K562 (cell line): ENCODE measurements at regions not wholly inside any gene's neighbourhood (a gene's known extent, or its start where the extent isn't known, plus 50 kb on each side); places are given as distances from the start of the nearest gene placed in this dataset.

ENCODE experiments used
- ATAC-seq: fragments of 200-7000 bp; cut with Tn5 transposase; 3 replicates; pipeline ENCODE4 v1.9.1; 2020; ENCODE audit warnings: moderate library complexity
- BruUV-seq: library from RNA; stranded (reverse); fragments of 400-500 nt; replicated peaks from 2 replicates; lab custom pipeline; 2021; lab: Mats Ljungman, UMichigan
- CTCF ChIA-PET: fragments of 300-600 bp; formaldehyde crosslinking; extraction: SDS; loops from one replicate; lab custom pipeline; 2021; ENCODE audit warnings: low intra/inter-chr PET ratio; lab: Yijun Ruan, JAX
- POLR2A ChIA-PET: fragments of 300-600, 350-650 bp; sonication (Branson Sonifier 250); formaldehyde crosslinking; extraction: SDS; loops from one replicate; lab custom pipeline; 2021; ENCODE audit warnings: antibody characterized with exemption, inconsistent platforms; lab: Yijun Ruan, JAX
- DNase-seq, 4 experiments: peaks; one replicate each; pipeline versions ENCODE4 v3.0.0 to v3.0.0-alpha.2; 2011 to 2018; ENCODE audit warnings: low spot score in 3 of 4, mixed read lengths in 3 of 4; ENCODE audit errors: extremely low read depth in 1 of 4
- FAIRE-seq: peaks from 2 replicates; lab custom pipeline; 2011; peaks lifted over from hg19 to GRCh38; lab: Jason Lieb, UNC
- H2AFZ ChIP-seq: 2 replicates; pipeline ENCODE4 v1.6.0; 2011; ENCODE audit warnings: low read depth, low read length, control low read depth, inconsistent platforms
- H3K27ac ChIP-seq: fragments of 200-600 bp; 3 replicates; pipeline ENCODE4 v1.8.0; 2011; ENCODE audit warnings: low read depth, mild to moderate bottlenecking, control low read depth, inconsistent platforms, low read length, moderate library complexity, mixed read lengths; ENCODE audit errors: extremely low read depth
- H3K27me3 ChIP-seq, 2 experiments: fragments of 300-600 bp in 1 of 2; 2 replicates in 1 of 2; 3 replicates in 1 of 2; pipeline versions ENCODE4 v1.6.0 to v1.8.0; 2011; ENCODE audit warnings: inconsistent platforms in 2 of 2, low read length in 2 of 2, mild to moderate bottlenecking in 1 of 2, mixed read lengths in 1 of 2, moderate library complexity in 1 of 2; ENCODE audit not compliant: control insufficient read depth in 2 of 2, insufficient read depth in 2 of 2
- H3K36me3 ChIP-seq: fragments of 300-600 bp; 3 replicates; pipeline ENCODE4 v1.8.0; 2011; ENCODE audit warnings: mild to moderate bottlenecking, low read length, inconsistent platforms; ENCODE audit not compliant: control insufficient read depth, insufficient read depth
- H3K4me1 ChIP-seq, 2 experiments: fragments of 200-600 bp in 1 of 2; replicated peaks in 1 of 2; 2 replicates in 1 of 2; 3 replicates in 1 of 2; pipeline versions ENCODE4 v1.5.1 to v1.8.0; 2011; ENCODE audit warnings: inconsistent platforms in 2 of 2, low read length in 2 of 2, mild to moderate bottlenecking in 1 of 2, mixed read lengths in 1 of 2, moderate library complexity in 1 of 2; ENCODE audit not compliant: control insufficient read depth in 2 of 2, insufficient read depth in 2 of 2
- H3K4me2 ChIP-seq: 2 replicates; pipeline ENCODE4 v1.6.1; 2011; ENCODE audit warnings: low read length, control low read depth, inconsistent platforms, mixed read lengths; ENCODE audit not compliant: insufficient read depth
- H3K4me3 ChIP-seq: fragments of 200-600 bp; sonication (generic), shearing (Covaris generic); 2 replicates; pipeline ENCODE4 v1.5.1; 2016; ENCODE audit warnings: control low read depth, inconsistent platforms
- H3K79me2 ChIP-seq: fragments of 200-600 bp; 3 replicates; pipeline ENCODE4 v1.8.0; 2011; ENCODE audit warnings: low read length, inconsistent platforms; ENCODE audit not compliant: control insufficient read depth, insufficient read depth
- H3K9ac ChIP-seq, 2 experiments: 2 replicates each; pipeline versions ENCODE4 v1.6.0 to v1.6.1; 2011; ENCODE audit warnings: low read depth in 2 of 2, low read length in 2 of 2, control low read depth in 1 of 2, inconsistent platforms in 1 of 2, mild to moderate bottlenecking in 1 of 2, mixed read lengths in 1 of 2; ENCODE audit not compliant: insufficient read depth in 1 of 2
- H3K9me1 ChIP-seq: one replicate; pipeline ENCODE4 v1.6.0; 2011; ENCODE audit warnings: inconsistent platforms, mild to moderate bottlenecking, low read length, moderate library complexity; ENCODE audit not compliant: control insufficient read depth, insufficient read depth
- H3K9me3 ChIP-seq: replicated peaks from 2 replicates; pipeline ENCODE4 v1.5.1; 2011; ENCODE audit warnings: low read depth, low read length, inconsistent platforms; ENCODE audit not compliant: control insufficient read depth, insufficient read depth
- H4K20me1 ChIP-seq: replicated peaks from 2 replicates; pipeline ENCODE4 v1.6.1; 2011; ENCODE audit warnings: low read length, inconsistent platforms, mixed read lengths; ENCODE audit not compliant: control insufficient read depth, insufficient read depth
- BCL6 ChIP-seq: fragments of 250-450 bp; sonication (Bioruptor Pico); IDR thresholded peaks from 2 replicates; pipeline ENCODE4 v1.4.0; 2020
- GABPB1 ChIP-seq: sonication (generic); formaldehyde crosslinking; IDR thresholded peaks from 2 replicates; pipeline ENCODE4 v1.8.0; 2022; ENCODE audit warnings: mild to moderate bottlenecking, missing genetic modification reagents
- HOXB6 ChIP-seq: fragments of 250-450 bp; sonication (Bioruptor Pico); IDR thresholded peaks from 2 replicates; pipeline ENCODE4 v1.5.1; 2022; ENCODE audit warnings: mild to moderate bottlenecking, borderline replicate concordance
- PKNOX1 ChIP-seq: fragments of 450-650 bp; IDR thresholded peaks from 2 replicates; pipeline ENCODE4 v1.6.1; 2016
- SIRT6 ChIP-seq: IDR thresholded peaks from one replicate; pipeline ENCODE4 v1.6.1; 2012; ENCODE audit warnings: low read depth, mild to moderate bottlenecking, control low read depth, inconsistent platforms, low read length, moderate library complexity
- SRSF3 ChIP-seq: fragments of 200-400 bp; formaldehyde crosslinking; IDR thresholded peaks from 2 replicates; pipeline ENCODE4 v1.6.1; 2016; ENCODE audit warnings: mild to moderate bottlenecking, low read length, moderate library complexity; ENCODE audit not compliant: insufficient read depth
- TFE3 ChIP-seq: fragments of 450-650 bp; formaldehyde crosslinking; IDR thresholded peaks from 2 replicates; pipeline ENCODE4 v1.4.0; 2020; ENCODE audit warnings: mild to moderate bottlenecking, mixed read lengths
- XRCC5 ChIP-seq: fragments of 200-400 bp; formaldehyde crosslinking; IDR thresholded peaks from 2 replicates; pipeline ENCODE4 v1.6.1; 2017; ENCODE audit warnings: low read depth, mild to moderate bottlenecking, low read length
- ZBED1 ChIP-seq: IDR thresholded peaks from 2 replicates; pipeline ENCODE4 v1.6.1; 2014
- ZKSCAN3 ChIP-seq: fragments of 250-450 bp; sonication (Bioruptor Pico); IDR thresholded peaks from 2 replicates; pipeline ENCODE4 v1.4.0; 2020
- ZSCAN32 ChIP-seq: fragments of 450-650 bp; formaldehyde crosslinking; IDR thresholded peaks from 2 replicates; pipeline ENCODE4 v1.4.0; 2020; ENCODE audit warnings: mild to moderate bottlenecking, moderate library complexity
- WGBS: fragments of 100-300 bp; shearing (Covaris generic); methylation state at CpG from one replicate; pipeline ENCODE4 v1.1.6; 2016; ENCODE audit warnings: low coverage, mixed read lengths; ENCODE audit not compliant: insufficient coverage; ENCODE audit errors: missing lambda C conversion rate; 5-methylcytosine and 5-hydroxymethylcytosine counted together
- in situ Hi-C: fragments of 300-500 bp; cut with MboI; formaldehyde crosslinking; loops from 4 replicates; pipeline ENCODE4 v1.15.0; 2018; ENCODE audit warnings: inconsistent platforms, mixed read lengths
- intact Hi-C: fragments of 100-400 bp; cut with micrococcal nuclease; formaldehyde crosslinking; loops from 2 replicates; pipeline ENCODE4 v1.14.2; 2022
- TF ChIP-seq, protein P1 (sequence below), 2 experiments: fragments of 450-650 bp; formaldehyde crosslinking in 1 of 2; IDR thresholded peaks; 2 replicates each; pipeline versions ENCODE4 v1.4.0 to v1.6.1; 2014 to 2020; ENCODE audit warnings: mild to moderate bottlenecking in 2 of 2, borderline replicate concordance in 1 of 2, low read depth in 1 of 2

- intact Hi-C loops (no loop called here), in situ Hi-C loops (no loop called here)
- no peak for ATAC-seq
- H3K79me2 ChIP-seq: no peaks in the 10 kb centered on the region
- H3K27ac ChIP-seq: no peak overlapping the region
- H3K9me3 ChIP-seq: no peaks in the 10 kb centered on the region
- H3K36me3 ChIP-seq: no peaks in the 10 kb centered on the region
- H3K9me1 ChIP-seq: no peaks in the 10 kb centered on the region
- no peaks in the 10 kb centered on the region for H4K20me1 ChIP-seq
- no peak overlapping the region for H3K9ac ChIP-seq
- FAIRE-seq: no peak
- no peaks in the 10 kb centered on the region for H3K27me3 ChIP-seq
- BruUV-seq: no TSS peak
- POLR2A ChIA-PET: no interaction called here
- CTCF ChIA-PET: no interaction called here
- H3K4me1 ChIP-seq: no peaks in the 10 kb centered on the region
- no peak overlapping the region for H3K4me3 ChIP-seq
- WGBS: no CpG with 5 or more reads among the region's 1 CpG
- H3K4me2 ChIP-seq: no peak overlapping the region
- no peak overlapping the region for H2AFZ ChIP-seq
- DNase-seq: no peak
- TF ChIP-seq ZBED1 (no peak), TFE3 (CRISPR knock-in tag) (no peak), BCL6 (no peak), PKNOX1 (no peak), ZKSCAN3 (CRISPR knock-in tag) (no peak), HOXB6 (CRISPR knock-in tag) (no peak), XRCC5 (no peak), SRSF3 (no peak), GABPB1 (CRISPR knock-in tag) (no peak), SIRT6 (no peak), ZSCAN32 (CRISPR knock-in tag) (no peak)
- TF ChIP-seq, protein P1, sequence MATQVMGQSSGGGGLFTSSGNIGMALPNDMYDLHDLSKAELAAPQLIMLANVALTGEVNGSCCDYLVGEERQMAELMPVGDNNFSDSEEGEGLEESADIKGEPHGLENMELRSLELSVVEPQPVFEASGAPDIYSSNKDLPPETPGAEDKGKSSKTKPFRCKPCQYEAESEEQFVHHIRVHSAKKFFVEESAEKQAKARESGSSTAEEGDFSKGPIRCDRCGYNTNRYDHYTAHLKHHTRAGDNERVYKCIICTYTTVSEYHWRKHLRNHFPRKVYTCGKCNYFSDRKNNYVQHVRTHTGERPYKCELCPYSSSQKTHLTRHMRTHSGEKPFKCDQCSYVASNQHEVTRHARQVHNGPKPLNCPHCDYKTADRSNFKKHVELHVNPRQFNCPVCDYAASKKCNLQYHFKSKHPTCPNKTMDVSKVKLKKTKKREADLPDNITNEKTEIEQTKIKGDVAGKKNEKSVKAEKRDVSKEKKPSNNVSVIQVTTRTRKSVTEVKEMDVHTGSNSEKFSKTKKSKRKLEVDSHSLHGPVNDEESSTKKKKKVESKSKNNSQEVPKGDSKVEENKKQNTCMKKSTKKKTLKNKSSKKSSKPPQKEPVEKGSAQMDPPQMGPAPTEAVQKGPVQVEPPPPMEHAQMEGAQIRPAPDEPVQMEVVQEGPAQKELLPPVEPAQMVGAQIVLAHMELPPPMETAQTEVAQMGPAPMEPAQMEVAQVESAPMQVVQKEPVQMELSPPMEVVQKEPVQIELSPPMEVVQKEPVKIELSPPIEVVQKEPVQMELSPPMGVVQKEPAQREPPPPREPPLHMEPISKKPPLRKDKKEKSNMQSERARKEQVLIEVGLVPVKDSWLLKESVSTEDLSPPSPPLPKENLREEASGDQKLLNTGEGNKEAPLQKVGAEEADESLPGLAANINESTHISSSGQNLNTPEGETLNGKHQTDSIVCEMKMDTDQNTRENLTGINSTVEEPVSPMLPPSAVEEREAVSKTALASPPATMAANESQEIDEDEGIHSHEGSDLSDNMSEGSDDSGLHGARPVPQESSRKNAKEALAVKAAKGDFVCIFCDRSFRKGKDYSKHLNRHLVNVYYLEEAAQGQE (IDR thresholded peaks at IDR 0.05; ENCODE audit: borderline replicate concordance): no peak
- TF ChIP-seq, protein P1 (CRISPR knock-in tag; IDR thresholded peaks at IDR 0.05; ENCODE audit: low read depth): no peak
Observed at GRCh38 chr9:25048098-25048724, 502.5 kb upstream of the IZUMO3 start.
